ENCODE measurements at regions not wholly inside any gene's neighbourhood (a gene's known extent, or its start where the extent isn't known, plus 50 kb on each side); places are given as distances from the start of the nearest gene placed in this dataset.

GRCh38 chr4:176383273-176384077 is 63.7 kb downstream of the SPCS3 start:
- DNase-seq (ENCODE audit: low read depth) = no peak

GRCh38 chr4:176385601-176386000 is 65.8 kb downstream of the SPCS3 start:
- no peak for DNase-seq (ENCODE audit: low read depth)

GRCh38 chr4:176387571-176387970 is 67.8 kb downstream of the SPCS3 start:
- no peak for DNase-seq (ENCODE audit: low read depth)

GRCh38 chr4:176393306-176394013 is 73.7 kb downstream of the SPCS3 start:
- DNase-seq (ENCODE audit: low read depth) = no peak

- DNase-seq (ENCODE audit: low read depth) = peak; percentile 84
These were observed 81.2 kb downstream of the SPCS3 start for GRCh38 chr4:176400816-176401461.

- DNase-seq (ENCODE audit: low read depth) = peak; percentile 81
These were observed 84.9 kb downstream of the SPCS3 start for GRCh38 chr4:176404621-176405020.

- DNase-seq (ENCODE audit: low read depth) = no peak
These were observed 86.5 kb downstream of the SPCS3 start for GRCh38 chr4:176406297-176406696.

GRCh38 chr4:176406736-176407135 is 87.0 kb downstream of the SPCS3 start:
- DNase-seq (ENCODE audit: low read depth) = no peak

- DNase-seq (ENCODE audit: low read depth) = peak; percentile 29
These were observed 89.9 kb downstream of the SPCS3 start for GRCh38 chr4:176409627-176410026.

- DNase-seq (ENCODE audit: low read depth) = no peak
These were observed 93.4 kb downstream of the SPCS3 start for GRCh38 chr4:176413171-176413570.

- DNase-seq (ENCODE audit: low read depth) = peak; percentile 9
These were observed 102.2 kb downstream of the SPCS3 start for GRCh38 chr4:176422001-176422400.

GRCh38 chr4:176422511-176422910 is 102.7 kb downstream of the SPCS3 start:
- no peak for DNase-seq (ENCODE audit: low read depth)

- peak; percentile 68 for DNase-seq (ENCODE audit: low read depth)
These were observed 105.3 kb downstream of the SPCS3 start for GRCh38 chr4:176425035-176425434.

- DNase-seq (ENCODE audit: low read depth) = no peak
These were observed 113.2 kb downstream of the SPCS3 start for GRCh38 chr4:176432811-176433540.

- DNase-seq (ENCODE audit: low read depth) = no peak
These were observed 114.2 kb downstream of the SPCS3 start for GRCh38 chr4:176433983-176434382.

GRCh38 chr4:176435901-176436292 is 116.1 kb downstream of the SPCS3 start:
- peak; percentile 24 for DNase-seq (ENCODE audit: low read depth)

- peak; percentile 84 for DNase-seq (ENCODE audit: low read depth)
These were observed 116.7 kb downstream of the SPCS3 start for GRCh38 chr4:176436293-176436973.

- no peak for DNase-seq (ENCODE audit: low read depth)
These were observed 118.0 kb downstream of the SPCS3 start for GRCh38 chr4:176437756-176438155.

- DNase-seq (ENCODE audit: low read depth) = no peak
These were observed 118.6 kb downstream of the SPCS3 start for GRCh38 chr4:176438401-176438800.

- no peak for DNase-seq (ENCODE audit: low read depth)
These were observed 119.8 kb downstream of the SPCS3 start for GRCh38 chr4:176439611-176440010.

GRCh38 chr4:176440698-176441097 is 120.9 kb downstream of the SPCS3 start:
- no peak for DNase-seq (ENCODE audit: low read depth)

GRCh38 chr4:176441594-176441993 is 121.8 kb downstream of the SPCS3 start:
- DNase-seq (ENCODE audit: low read depth) = no peak
